Calu3 (cell line): ENCODE measurements at regions not wholly inside any gene's neighbourhood (a gene's known extent, or its start where the extent isn't known, plus 50 kb on each side); places are given as distances from the start of the nearest gene placed in this dataset.

Experiments
- BruUV-seq: library from RNA; stranded (reverse); fragments of 400-500 nt; replicated peaks from 2 replicates; lab custom pipeline; 2021; lab: Mats Ljungman, UMichigan
- CTCF ChIA-PET: fragments of 300-600 bp; sonication (Branson Sonifier 250); formaldehyde crosslinking; loops from one replicate; lab custom pipeline; 2022; ENCODE audit warnings: antibody characterized with exemption; lab: Charles Lee
- DNase-seq: peaks from one replicate; pipeline ENCODE4 v3.0.0; 2022
- H3K27ac Mint-ChIP-seq: one replicate; pipeline ENCODE4 v1.8.0; 2022; ENCODE audit warnings: mixed read lengths; ENCODE audit not compliant: unreplicated experiment
- H3K27me3 Mint-ChIP-seq: one replicate; pipeline ENCODE4 v1.8.0; 2022; ENCODE audit warnings: mixed read lengths; ENCODE audit not compliant: unreplicated experiment
- H3K36me3 Mint-ChIP-seq: one replicate; pipeline ENCODE4 v1.8.0; 2022; ENCODE audit warnings: mild to moderate bottlenecking, moderate library complexity, mixed read lengths; ENCODE audit not compliant: insufficient read depth, unreplicated experiment
- H3K4me1 Mint-ChIP-seq: one replicate; pipeline ENCODE4 v1.8.0; 2022; ENCODE audit warnings: mild to moderate bottlenecking, low read depth, mixed read lengths; ENCODE audit not compliant: unreplicated experiment
- H3K4me3 Mint-ChIP-seq: one replicate; pipeline ENCODE4 v1.8.0; 2022; ENCODE audit warnings: mild to moderate bottlenecking, low read depth, moderate library complexity, mixed read lengths; ENCODE audit not compliant: unreplicated experiment
- H3K9me3 Mint-ChIP-seq: one replicate; pipeline ENCODE4 v1.8.0; 2022; ENCODE audit warnings: low read depth, mixed read lengths; ENCODE audit not compliant: unreplicated experiment
- CTCF ChIP-seq: fragments of 200-600 bp; IDR thresholded peaks from one replicate; pipeline ENCODE4 v1.8.0; 2022; ENCODE audit warnings: antibody characterized with exemption; ENCODE audit not compliant: unreplicated experiment
- intact Hi-C: fragments of 100-400 bp; cut with micrococcal nuclease; formaldehyde crosslinking; loops from one replicate; pipeline ENCODE4 v1.10.0; 2022; ENCODE audit not compliant: unreplicated experiment

DNA sequence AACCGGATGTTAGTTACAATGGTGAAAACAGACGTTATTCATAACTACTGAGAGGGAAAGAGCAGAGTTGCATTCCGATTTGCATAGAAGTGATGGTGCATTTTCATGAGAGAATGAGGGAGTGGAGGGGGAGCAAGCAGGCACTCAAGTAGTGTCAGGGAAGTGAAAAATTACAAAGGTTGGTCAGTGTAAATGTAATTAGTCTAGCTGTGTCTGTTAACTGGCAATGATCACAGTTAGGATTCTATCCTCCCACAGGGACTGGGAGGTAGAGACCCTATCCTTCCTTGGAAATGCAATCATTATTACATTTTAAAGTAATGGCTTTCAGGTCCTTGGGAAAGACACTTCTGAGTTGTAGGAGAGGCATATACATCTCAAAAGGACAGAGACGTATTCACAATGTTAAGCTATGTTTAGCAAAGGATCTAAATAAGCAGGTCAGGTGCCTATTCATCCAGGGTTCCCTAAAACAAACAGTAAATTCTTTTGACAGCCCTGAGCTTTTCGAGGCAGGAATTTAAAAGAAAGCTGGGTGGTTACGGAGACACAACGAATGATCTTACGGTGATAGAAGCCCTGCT, 1671.8 kb upstream of the DDX18 start:
- TF ChIP-seq CTCF, result no peak
- Mint-ChIP-seq H3K36me3 (no peaks in the 10 kb centered on the region), H3K9me3 (peaks cover 15% of the 10 kb centered on the region), H3K4me1 (no peaks in the 10 kb centered on the region), H3K27ac (no peak overlapping the region), H3K4me3 (no peak overlapping the region), H3K27me3 (no peaks in the 10 kb centered on the region)
- BruUV-seq, result no TSS peak
- CTCF ChIA-PET, result no interaction called here
- intact Hi-C loops, result no loop called here
- no peak for DNase-seq

- BruUV-seq, result no TSS peak
- Mint-ChIP-seq H3K36me3 (no peaks in the 10 kb centered on the region), H3K27me3 (no peaks in the 10 kb centered on the region), H3K27ac (no peak overlapping the region), H3K4me1 (no peaks in the 10 kb centered on the region), H3K9me3 (peaks cover 13% of the 10 kb centered on the region), H3K4me3 (no peak overlapping the region)
- intact Hi-C loops, result no loop called here
- no peak for TF ChIP-seq CTCF
- no peak for DNase-seq
- CTCF ChIA-PET, result no interaction called here
These were observed 1669.5 kb upstream of the DDX18 start for GRCh38 chr2:116145031-116145430.

- no TSS peak for BruUV-seq
These were observed 1666.1 kb upstream of the DDX18 start for GRCh38 chr2:116148361-116148760.

GRCh38 chr2:116153729-116154128, 1660.8 kb upstream of the DDX18 start:
- CTCF ChIA-PET, result no interaction called here
- H3K9me3 Mint-ChIP-seq, result peaks cover 21% of the 10 kb centered on the region
- H3K4me1 Mint-ChIP-seq, result no peaks in the 10 kb centered on the region
- DNase-seq, result no peak
- H3K27me3 Mint-ChIP-seq, result no peaks in the 10 kb centered on the region
- no peak for TF ChIP-seq CTCF
- H3K27ac Mint-ChIP-seq, result no peak overlapping the region
- intact Hi-C loops, result no loop called here
- H3K4me3 Mint-ChIP-seq, result no peak overlapping the region
- no peaks in the 10 kb centered on the region for H3K36me3 Mint-ChIP-seq
- BruUV-seq, result no TSS peak

More at GRCh38 chr2:116148361-116148760, 1666.1 kb upstream of the DDX18 start:
- H3K27ac Mint-ChIP-seq, result no peak overlapping the region
- CTCF ChIA-PET, result no interaction called here
- peaks cover 4% of the 10 kb centered on the region for H3K9me3 Mint-ChIP-seq
- intact Hi-C loops, result no loop called here
- no peaks in the 10 kb centered on the region for H3K36me3 Mint-ChIP-seq
- DNase-seq, result no peak
- no peaks in the 10 kb centered on the region for H3K27me3 Mint-ChIP-seq
- no peak for TF ChIP-seq CTCF
- no peaks in the 10 kb centered on the region for H3K4me1 Mint-ChIP-seq
- H3K4me3 Mint-ChIP-seq, result no peak overlapping the region
